ENCODE measurements at regions not wholly inside any gene's neighbourhood (a gene's known extent, or its start where the extent isn't known, plus 50 kb on each side); places are given as distances from the start of the nearest gene placed in this dataset.

- H3K9me3 Mint-ChIP-seq: peaks cover 27% of the 10 kb centered on the region
- peaks cover 6% of the 10 kb centered on the region for H3K27me3 Mint-ChIP-seq (ENCODE audit: low read depth, poor library complexity)
- no peak for DNase-seq
- peaks cover 21% of the 10 kb centered on the region for H3K36me3 Mint-ChIP-seq (ENCODE audit: low read depth)
- no peak overlapping the region for H3K4me3 Mint-ChIP-seq
- no peaks in the 10 kb centered on the region for H3K4me1 Mint-ChIP-seq
- H3K27ac Mint-ChIP-seq: no peak overlapping the region
- TF ChIP-seq, protein P1, sequence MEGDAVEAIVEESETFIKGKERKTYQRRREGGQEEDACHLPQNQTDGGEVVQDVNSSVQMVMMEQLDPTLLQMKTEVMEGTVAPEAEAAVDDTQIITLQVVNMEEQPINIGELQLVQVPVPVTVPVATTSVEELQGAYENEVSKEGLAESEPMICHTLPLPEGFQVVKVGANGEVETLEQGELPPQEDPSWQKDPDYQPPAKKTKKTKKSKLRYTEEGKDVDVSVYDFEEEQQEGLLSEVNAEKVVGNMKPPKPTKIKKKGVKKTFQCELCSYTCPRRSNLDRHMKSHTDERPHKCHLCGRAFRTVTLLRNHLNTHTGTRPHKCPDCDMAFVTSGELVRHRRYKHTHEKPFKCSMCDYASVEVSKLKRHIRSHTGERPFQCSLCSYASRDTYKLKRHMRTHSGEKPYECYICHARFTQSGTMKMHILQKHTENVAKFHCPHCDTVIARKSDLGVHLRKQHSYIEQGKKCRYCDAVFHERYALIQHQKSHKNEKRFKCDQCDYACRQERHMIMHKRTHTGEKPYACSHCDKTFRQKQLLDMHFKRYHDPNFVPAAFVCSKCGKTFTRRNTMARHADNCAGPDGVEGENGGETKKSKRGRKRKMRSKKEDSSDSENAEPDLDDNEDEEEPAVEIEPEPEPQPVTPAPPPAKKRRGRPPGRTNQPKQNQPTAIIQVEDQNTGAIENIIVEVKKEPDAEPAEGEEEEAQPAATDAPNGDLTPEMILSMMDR (IDR thresholded peaks at IDR 0.05): no peak
These were observed 109.9 kb upstream of the NANOGP8 start for GRCh38 chr15:35195031-35195430.

GRCh38 chr15:35194296-35194695 is 109.2 kb upstream of the NANOGP8 start:
- Mint-ChIP-seq H3K36me3 (ENCODE audit: low read depth) (peaks cover 24% of the 10 kb centered on the region), H3K27me3 (ENCODE audit: low read depth, poor library complexity) (peaks cover 6% of the 10 kb centered on the region), H3K9me3 (peaks cover 34% of the 10 kb centered on the region), H3K4me3 (no peak overlapping the region), H3K4me1 (no peaks in the 10 kb centered on the region), H3K27ac (no peak overlapping the region)
- DNase-seq: no peak
- TF ChIP-seq, protein P1 (IDR thresholded peaks at IDR 0.05): no peak

- TF ChIP-seq, protein P1 (IDR thresholded peaks at IDR 0.05): no peak
- no peak for DNase-seq
- H3K9me3 Mint-ChIP-seq: peaks cover 34% of the 10 kb centered on the region
- H3K36me3 Mint-ChIP-seq (ENCODE audit: low read depth): peaks cover 24% of the 10 kb centered on the region
- peaks cover 6% of the 10 kb centered on the region for H3K27me3 Mint-ChIP-seq (ENCODE audit: low read depth, poor library complexity)
- H3K4me3 Mint-ChIP-seq: no peak overlapping the region
- H3K27ac Mint-ChIP-seq: no peak overlapping the region
- no peaks in the 10 kb centered on the region for H3K4me1 Mint-ChIP-seq
These were observed 106.7 kb upstream of the NANOGP8 start for GRCh38 chr15:35191783-35192182.

- TF ChIP-seq, protein P1 (IDR thresholded peaks at IDR 0.05): no peak
- no peak overlapping the region for H3K4me3 Mint-ChIP-seq
- peaks cover 20% of the 10 kb centered on the region for H3K9me3 Mint-ChIP-seq
- no peak for DNase-seq
- peaks cover 12% of the 10 kb centered on the region for H3K36me3 Mint-ChIP-seq (ENCODE audit: low read depth)
- H3K27me3 Mint-ChIP-seq (ENCODE audit: low read depth, poor library complexity): peaks cover 3% of the 10 kb centered on the region
- peak overlapping the region; percentile 45 for H3K27ac Mint-ChIP-seq
- no peaks in the 10 kb centered on the region for H3K4me1 Mint-ChIP-seq
These were observed 101.3 kb upstream of the NANOGP8 start for GRCh38 chr15:35186346-35186745.

DNA sequence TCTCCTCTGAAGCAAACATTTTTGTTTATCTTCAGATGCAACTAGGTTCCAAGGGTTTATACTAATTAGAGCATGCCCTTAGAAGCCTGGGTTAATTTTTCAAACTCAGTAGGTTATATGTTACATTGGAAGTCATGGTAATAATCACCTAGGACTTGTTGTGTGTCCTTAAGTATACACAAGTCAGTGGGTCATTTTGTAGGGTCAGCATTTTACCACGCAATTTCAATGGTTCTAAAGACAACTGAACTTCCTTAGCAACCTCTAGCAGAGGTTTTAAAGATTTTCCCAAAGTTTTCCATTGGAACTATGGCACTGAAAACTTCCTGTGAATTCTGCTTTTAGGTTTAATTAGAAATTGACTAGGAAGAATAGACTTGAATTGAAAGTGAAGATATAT is 99.6 kb upstream of the NANOGP8 start:
- no peak overlapping the region for H3K27ac Mint-ChIP-seq
- H3K4me3 Mint-ChIP-seq: no peak overlapping the region
- H3K27me3 Mint-ChIP-seq (ENCODE audit: low read depth, poor library complexity): no peaks in the 10 kb centered on the region
- DNase-seq: no peak
- TF ChIP-seq, protein P1 (IDR thresholded peaks at IDR 0.05): no peak
- H3K36me3 Mint-ChIP-seq (ENCODE audit: low read depth): no peaks in the 10 kb centered on the region
- H3K9me3 Mint-ChIP-seq: peaks cover 3% of the 10 kb centered on the region
- no peaks in the 10 kb centered on the region for H3K4me1 Mint-ChIP-seq

DNA sequence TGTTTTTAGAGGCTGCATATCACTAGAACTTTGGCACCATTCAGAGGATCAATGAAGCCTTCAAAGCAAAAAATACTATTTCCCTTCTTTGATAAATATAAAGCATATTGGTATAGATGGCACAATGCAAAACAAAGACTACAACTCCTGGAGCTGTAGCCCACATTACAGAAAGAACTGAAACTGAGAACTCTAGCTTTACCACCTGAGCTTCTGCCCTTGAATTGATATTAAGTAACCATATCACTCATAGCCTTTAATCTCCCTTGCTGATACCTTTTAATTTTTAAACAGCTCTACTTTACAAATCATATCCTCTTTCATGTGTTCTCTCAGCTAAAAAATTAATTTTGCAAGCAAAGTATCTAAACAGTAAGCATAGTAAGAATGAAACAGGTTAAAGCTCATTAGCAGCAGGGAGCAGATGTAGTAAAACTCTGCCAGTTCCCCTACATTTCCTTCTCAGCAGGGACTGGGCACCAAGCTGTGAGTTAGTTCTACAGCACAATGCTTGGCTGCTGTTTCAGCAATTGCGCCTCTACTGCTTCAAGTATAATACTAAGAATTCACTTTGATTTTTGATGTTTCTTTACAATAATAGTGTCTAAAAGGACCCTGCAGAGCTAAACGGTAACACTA is 97.9 kb upstream of the NANOGP8 start:
- no peaks in the 10 kb centered on the region for H3K36me3 Mint-ChIP-seq (ENCODE audit: low read depth)
- peaks cover 4% of the 10 kb centered on the region for H3K9me3 Mint-ChIP-seq
- H3K4me1 Mint-ChIP-seq: no peaks in the 10 kb centered on the region
- DNase-seq: no peak
- H3K27me3 Mint-ChIP-seq (ENCODE audit: low read depth, poor library complexity): no peaks in the 10 kb centered on the region
- H3K4me3 Mint-ChIP-seq: no peak overlapping the region
- TF ChIP-seq, protein P1 (IDR thresholded peaks at IDR 0.05): no peak
- no peak overlapping the region for H3K27ac Mint-ChIP-seq

Measured in nephron progenitor cell (in vitro differentiated cells).